ENCODE measurements at regions not wholly inside any gene's neighbourhood (a gene's known extent, or its start where the extent isn't known, plus 50 kb on each side); places are given as distances from the start of the nearest gene placed in this dataset.

DNA sequence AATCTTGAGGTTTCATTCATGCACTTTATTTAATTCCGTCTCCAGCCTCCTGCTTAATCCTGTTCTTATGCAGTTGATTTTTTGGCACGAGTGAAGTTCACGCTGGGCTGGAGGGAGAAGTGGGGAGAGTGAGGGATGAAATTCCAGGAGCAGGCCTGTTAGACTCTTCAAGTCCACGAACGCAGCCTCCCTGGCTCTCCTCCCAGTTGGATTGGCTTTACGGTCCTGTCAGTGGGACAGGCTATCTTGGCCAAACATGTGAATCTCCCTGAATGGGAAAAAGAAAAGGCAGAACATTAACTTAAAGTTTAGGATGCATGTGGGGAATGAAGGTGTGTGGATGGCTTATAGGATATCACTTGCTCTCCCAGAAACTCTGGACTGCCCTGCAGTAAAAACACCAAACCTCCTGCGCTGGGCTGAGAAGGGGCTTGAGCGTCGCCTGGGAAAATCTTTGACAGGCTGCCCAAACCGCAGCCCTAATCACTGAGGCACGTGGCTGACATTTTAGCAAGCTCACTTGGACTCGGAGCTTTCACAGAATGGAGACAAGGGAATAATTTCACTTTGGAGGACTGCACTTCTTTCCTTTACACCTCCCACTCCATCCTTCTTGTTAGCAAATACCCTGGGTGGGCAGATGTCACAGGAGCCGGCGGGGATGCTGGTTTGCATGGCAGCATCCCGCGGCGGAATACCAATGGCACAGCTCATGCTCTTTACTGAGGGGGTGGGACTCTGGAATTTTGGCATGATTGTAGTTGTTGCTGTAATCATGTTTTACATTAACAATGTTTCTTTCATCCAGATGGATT is 93.9 kb downstream of the ACKR3 start:
- no peak for TF ChIP-seq GATA2 (IDR thresholded peaks at IDR 0.05; ENCODE audit: low read depth, low read length)
- TF ChIP-seq GATA3 (IDR thresholded peaks at IDR 0.05; ENCODE audit: low read depth, low read length): no peak

All from SH-SY5Y (cell line).